Hematopoietic multipotent progenitor cell treated with erythropoietin and hydrocortisone succinate and interleukin-3 and kit ligand, for 6 days (in vitro differentiated cells): ENCODE measurements at regions not wholly inside any gene's neighbourhood (a gene's known extent, or its start where the extent isn't known, plus 50 kb on each side); places are given as distances from the start of the nearest gene placed in this dataset.

Experiments
- DNase-seq: peaks from one replicate; pipeline ENCODE4 v3.0.0-alpha.2; 2015

GRCh38 chr13:95502216-95502615 is 50.3 kb upstream of the CLDN10 start:
- DNase-seq: no peak
